ENCODE measurements at regions not wholly inside any gene's neighbourhood (a gene's known extent, or its start where the extent isn't known, plus 50 kb on each side); places are given as distances from the start of the nearest gene placed in this dataset.

DNA sequence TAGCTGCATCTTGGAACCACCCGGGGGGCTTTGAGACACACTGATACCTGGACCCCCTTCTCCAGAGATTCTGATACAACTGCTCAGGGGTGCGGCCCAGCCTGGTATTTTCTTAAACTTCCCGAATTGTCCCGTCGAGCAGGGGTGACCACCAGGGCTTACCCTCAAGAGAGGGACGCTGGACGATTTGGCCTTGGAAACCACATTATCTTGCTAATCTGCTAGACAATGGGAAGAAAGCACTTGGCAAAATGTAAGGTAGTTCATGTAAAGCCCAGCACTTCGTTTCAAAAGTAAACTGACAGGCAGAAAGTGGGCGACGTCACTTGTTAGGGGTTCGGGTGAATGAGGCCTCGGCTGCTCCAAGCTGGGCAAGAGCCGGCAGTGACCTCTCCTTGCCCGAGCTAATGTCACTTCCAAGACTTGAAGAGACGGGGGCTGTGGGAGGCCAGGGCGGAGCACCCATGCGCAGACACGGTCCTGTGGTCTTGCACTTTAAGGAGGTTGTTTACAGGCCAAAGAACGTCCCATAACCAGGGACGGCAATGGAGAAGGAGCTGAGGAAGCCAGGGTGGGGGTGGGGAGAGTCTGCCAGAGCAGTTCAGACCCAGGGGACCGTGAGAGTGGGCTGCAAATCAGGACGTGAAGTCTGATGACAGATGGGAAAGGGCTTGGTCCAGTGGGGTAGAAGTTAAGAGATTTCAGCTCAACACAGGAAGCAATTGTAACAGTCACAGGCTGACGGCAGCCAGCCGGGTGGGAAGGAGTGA, 152.7 kb upstream of the GSE1 start:
- no peak for DNase-seq (ENCODE audit: low spot score)

DNA sequence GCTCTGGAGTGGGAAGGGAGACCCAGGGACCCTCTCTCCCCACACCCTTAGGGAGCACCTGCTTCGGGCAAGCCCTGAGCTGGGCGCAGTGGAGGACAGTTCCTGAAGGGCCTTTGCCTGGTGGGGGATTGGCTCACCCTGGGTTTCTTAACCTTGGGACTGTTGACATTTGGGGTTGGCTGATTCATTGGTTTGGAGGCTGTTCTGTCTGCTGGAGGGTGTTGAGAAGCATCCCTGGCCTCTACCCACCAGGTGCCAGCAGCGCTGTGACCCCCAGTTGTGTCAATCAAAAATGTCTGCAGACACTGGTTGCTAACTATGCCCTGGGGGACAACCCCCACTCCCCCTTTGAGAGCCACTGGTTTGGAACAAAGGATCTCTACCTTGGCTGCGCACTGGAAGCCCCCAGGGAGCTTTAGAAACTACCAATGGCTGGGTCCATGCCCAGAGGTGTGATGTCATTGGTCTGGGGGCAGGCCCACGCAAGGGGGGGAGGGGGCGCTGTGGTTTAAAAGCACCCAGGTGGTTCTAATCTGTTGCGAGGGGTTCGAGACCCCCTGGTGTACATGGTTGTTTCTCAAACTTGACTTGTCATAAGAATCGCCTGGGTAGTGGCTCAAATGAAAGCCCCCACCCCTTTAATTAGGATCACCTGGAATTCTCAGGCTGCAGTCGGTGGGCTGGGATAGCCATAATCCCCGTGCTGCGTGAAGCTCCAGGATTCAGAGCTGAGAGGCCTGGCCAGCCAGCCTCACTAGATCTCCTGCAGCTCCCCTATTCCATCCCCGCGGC, 151.9 kb upstream of the GSE1 start:
- DNase-seq (ENCODE audit: low spot score) = peak; percentile 78

- DNase-seq (ENCODE audit: low spot score) = peak; percentile 70
Observed at GRCh38 chr16:85461814-85462713, 151.1 kb upstream of the GSE1 start.

- DNase-seq (ENCODE audit: low spot score) = no peak
Observed at GRCh38 chr16:85462714-85463611, 150.2 kb upstream of the GSE1 start.

GRCh38 chr16:85463672-85464382, 149.3 kb upstream of the GSE1 start:
- no peak for DNase-seq (ENCODE audit: low spot score)

- DNase-seq (ENCODE audit: low spot score) = no peak
Observed at GRCh38 chr16:85464383-85465305, 148.5 kb upstream of the GSE1 start.

GRCh38 chr16:85465328-85466303, 147.5 kb upstream of the GSE1 start:
- peak; percentile 88 for DNase-seq (ENCODE audit: low spot score)

DNA sequence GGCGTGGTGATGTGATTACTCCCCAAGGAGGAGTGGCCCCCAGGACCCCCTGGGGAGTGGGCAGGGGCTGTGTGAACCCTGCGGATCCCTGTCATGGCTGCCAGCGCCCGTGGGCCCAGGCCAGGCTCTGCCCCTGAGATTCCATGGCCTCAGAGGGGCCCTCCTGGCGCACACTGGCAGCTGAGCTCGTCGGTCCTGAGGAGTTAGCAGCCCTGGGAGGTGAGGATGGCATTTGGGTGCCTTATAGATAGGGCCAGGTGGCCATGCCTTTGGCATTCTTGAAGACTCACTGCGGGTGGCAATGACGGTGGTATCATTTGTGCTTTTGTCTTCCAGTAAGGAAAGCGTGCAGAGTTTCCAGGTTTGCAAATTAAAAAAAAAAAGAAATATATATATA, 146.8 kb upstream of the GSE1 start:
- no peak for DNase-seq (ENCODE audit: low spot score)

GRCh38 chr16:85466989-85467388, 146.1 kb upstream of the GSE1 start:
- DNase-seq (ENCODE audit: low spot score) = no peak

DNA sequence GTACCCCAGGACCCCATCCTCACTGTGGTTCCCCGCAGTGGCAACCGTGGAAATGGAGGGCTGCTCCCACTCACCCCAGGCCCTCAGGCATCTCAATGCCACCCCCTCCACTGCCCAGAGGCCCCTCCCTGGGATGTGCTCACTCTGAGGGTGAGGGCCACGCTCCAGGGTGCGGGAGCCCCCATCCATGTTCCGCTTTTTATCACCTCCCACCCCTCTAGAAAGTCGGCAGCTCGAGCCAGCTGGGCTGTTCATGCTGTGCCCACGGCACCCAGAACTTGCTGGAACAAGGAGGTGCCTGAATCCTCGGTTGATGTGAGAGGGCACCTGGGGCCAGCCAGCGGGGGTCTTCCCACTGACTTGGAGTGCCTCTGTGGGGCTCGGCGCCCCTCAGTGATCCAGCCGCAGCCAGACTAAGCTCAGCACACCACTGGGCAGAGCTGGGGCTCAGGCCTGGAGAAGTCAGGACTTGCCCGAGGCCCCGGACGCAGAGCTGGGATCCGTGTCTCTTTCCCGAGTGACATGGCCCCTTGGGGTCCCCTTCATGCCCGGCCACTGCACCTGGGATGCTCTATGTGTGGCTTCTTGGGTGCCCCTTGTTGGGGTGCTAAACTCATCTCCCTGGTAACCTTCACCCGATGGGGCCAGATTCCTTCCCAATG, 143.1 kb upstream of the GSE1 start:
- DNase-seq (ENCODE audit: low spot score) = no peak

DNA sequence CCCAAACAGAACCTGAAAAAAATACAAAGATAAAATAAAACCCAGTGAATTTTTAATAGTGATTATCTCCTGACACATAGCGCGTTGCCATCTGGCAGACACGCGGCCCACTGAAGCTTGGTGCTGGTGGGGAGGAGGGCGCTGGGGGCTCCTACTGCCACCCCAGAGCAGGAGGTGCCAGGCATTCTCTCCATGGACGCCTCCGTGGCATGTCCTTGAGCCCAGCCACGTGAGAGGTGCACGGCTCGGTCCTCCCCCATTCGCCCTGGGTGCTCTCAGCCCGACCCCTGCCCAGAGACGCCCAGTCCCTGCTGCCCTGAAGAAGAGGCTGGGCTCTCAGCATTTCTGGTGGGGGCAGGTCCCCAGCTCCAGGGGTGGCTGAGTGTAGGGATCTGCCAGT, 142.2 kb upstream of the GSE1 start:
- DNase-seq (ENCODE audit: low spot score) = no peak

GRCh38 chr16:85471469-85472431, 141.4 kb upstream of the GSE1 start:
- DNase-seq (ENCODE audit: low spot score) = no peak

GRCh38 chr16:85472514-85472913, 140.6 kb upstream of the GSE1 start:
- DNase-seq (ENCODE audit: low spot score) = no peak

- DNase-seq (ENCODE audit: low spot score) = no peak
Observed at GRCh38 chr16:85473323-85473722, 139.8 kb upstream of the GSE1 start.

DNA sequence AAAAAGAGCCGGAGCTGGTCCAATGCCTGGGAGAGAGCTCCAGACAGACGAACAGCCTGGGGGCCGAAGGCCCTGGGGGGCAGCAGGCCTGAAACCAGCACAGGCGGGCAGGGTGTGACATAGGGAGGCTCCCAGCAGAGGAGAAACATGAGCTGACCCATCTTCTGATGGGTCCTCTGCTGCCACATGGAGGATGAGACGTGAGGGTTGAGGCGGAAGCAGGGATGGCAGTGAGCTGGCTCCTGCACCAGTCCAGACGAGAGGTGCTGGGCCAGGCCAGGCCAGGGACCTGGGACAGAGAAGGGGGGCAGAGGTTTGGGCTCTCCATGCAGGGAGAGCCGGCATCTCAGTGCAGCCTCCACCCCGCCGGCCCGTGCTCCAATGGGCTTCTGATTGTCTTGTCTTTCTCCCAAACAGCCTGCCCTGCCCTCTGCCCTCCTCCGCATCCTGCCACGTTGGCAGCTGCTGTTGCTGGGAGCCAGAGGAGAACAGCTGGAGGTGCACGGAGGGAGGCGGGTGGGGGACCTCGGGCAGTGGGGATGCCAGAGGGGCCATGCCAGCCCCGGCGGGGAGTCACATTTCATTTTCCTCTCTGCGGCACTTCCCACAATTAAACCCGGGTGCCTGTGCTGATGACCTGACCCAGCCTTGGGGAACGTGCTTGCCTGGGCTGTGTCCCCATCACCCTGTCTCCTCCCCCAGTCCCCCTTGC, 139.1 kb upstream of the GSE1 start:
- peak; percentile 61 for DNase-seq (ENCODE audit: low spot score)

GRCh38 chr16:85474621-85475217, 138.4 kb upstream of the GSE1 start:
- DNase-seq (ENCODE audit: low spot score) = no peak
